Activated CD4-positive, alpha-beta T cell treated with anti-CD3 and anti-CD28 coated beads, Interleukin-2, amount 50 U/mL, for 24 hours (primary cell): ENCODE measurements at regions not wholly inside any gene's neighbourhood (a gene's known extent, or its start where the extent isn't known, plus 50 kb on each side); places are given as distances from the start of the nearest gene placed in this dataset.
A peak's percentile ranks its signal among the peaks of the same experiment; 100 is the strongest.

Source experiments
- DNase-seq, 2 donors: peaks; one replicate each; pipeline ENCODE4 v3.0.0-alpha.2; 2020; ENCODE audit warnings: low read depth in 1 of 2, low spot score in 1 of 2

- no peak for DNase-seq
These were observed 357.6 kb upstream of the ARID1B start for GRCh38 chr6:156419594-156419993.

GRCh38 chr6:156418253-156418652 lies 358.9 kb upstream of the ARID1B start:
- no peak for DNase-seq

GRCh38 chr6:156416391-156416790 lies 360.8 kb upstream of the ARID1B start:
- no peak for DNase-seq

DNA sequence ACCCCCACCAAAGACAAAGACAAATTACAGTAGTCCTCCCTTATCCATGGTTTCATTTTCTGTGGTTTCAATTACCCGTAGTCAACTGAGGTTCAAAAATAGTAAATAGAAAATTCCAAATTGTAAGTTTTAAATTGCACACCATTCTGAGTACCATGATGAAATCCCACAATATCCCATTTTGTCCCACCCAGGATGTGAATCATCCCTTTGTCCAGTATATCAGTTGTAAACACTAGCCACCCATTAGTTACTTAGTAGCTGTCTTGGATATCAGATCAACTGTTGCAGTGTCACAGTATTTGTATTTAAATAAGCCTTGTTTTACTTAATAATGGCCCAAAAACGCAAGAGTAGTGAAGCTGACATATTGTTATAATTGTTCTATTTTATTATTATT lies 364.0 kb upstream of the ARID1B start:
- DNase-seq, result no peak

GRCh38 chr6:156410649-156411048 lies 366.5 kb upstream of the ARID1B start:
- DNase-seq, result no peak

GRCh38 chr6:156408655-156409054 lies 368.5 kb upstream of the ARID1B start:
- no peak for DNase-seq

- no peak for DNase-seq
These were observed 369.8 kb upstream of the ARID1B start for GRCh38 chr6:156407334-156407733.

- no peak for DNase-seq
These were observed 370.5 kb upstream of the ARID1B start for GRCh38 chr6:156406688-156407087.

GRCh38 chr6:156406099-156406498 lies 371.1 kb upstream of the ARID1B start:
- no peak for DNase-seq

GRCh38 chr6:156402628-156403027 lies 374.6 kb upstream of the ARID1B start:
- no peak for DNase-seq

GRCh38 chr6:156402227-156402626 lies 375.0 kb upstream of the ARID1B start:
- no peak for DNase-seq

GRCh38 chr6:156400487-156400886 lies 376.7 kb upstream of the ARID1B start:
- no peak for DNase-seq

- no peak for DNase-seq
These were observed 378.2 kb upstream of the ARID1B start for GRCh38 chr6:156398966-156399365.

GRCh38 chr6:156398371-156398770 lies 378.8 kb upstream of the ARID1B start:
- DNase-seq, result no peak

GRCh38 chr6:156396791-156397418 lies 380.3 kb upstream of the ARID1B start:
- no peak for DNase-seq

- DNase-seq, result peak in 1 of 2 donors; percentile 2
These were observed 381.0 kb upstream of the ARID1B start for GRCh38 chr6:156396068-156396771.

DNA sequence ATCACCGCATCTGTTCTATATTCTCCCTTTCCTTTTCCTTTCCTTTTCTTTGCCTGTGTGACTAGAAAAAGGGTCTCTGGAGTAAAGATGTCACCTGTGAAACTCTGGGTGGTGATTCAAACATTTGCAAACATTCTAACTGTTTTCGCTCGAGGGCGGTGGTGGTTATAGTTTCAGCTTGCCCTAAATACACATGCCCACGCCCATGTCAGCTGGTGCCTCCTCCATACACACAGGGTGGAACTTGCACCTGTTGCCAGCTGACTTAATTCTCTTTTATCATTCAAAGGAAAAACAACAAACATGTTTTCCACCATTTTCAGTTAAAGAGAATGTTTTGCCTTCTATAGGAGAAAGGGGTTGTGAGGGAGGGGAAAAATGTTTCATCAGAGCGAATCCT lies 381.9 kb upstream of the ARID1B start:
- DNase-seq, result peak in 1 of 2 donors; percentile 15

GRCh38 chr6:156392648-156393047 lies 384.5 kb upstream of the ARID1B start:
- no peak for DNase-seq

GRCh38 chr6:156391977-156392376 lies 385.2 kb upstream of the ARID1B start:
- no peak for DNase-seq

- no peak for DNase-seq
These were observed 386.0 kb upstream of the ARID1B start for GRCh38 chr6:156391061-156391672.

- no peak for DNase-seq
These were observed 386.6 kb upstream of the ARID1B start for GRCh38 chr6:156390621-156391020.

DNA sequence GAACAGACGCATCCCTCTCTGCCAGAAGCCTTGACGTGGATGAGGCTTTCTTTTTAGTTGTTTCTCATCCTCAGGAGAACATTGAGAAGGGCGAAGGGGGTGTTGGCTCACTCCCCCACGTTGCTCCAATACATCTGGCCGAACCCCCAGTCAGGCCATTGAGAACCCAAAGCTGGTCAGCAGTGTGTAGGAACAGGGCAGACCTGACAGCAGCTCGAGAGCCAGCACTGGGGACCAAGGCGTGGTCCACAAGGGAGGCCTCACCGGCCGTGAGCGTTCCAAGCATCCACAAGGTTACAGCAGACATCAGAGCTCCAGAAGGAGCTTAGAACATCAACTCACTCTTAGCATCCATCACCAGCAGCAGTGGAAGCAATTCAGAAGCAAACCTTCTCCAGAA lies 387.9 kb upstream of the ARID1B start:
- DNase-seq, result no peak

- no peak for DNase-seq
These were observed 389.7 kb upstream of the ARID1B start for GRCh38 chr6:156387472-156387871.
